B cell (primary cell): ENCODE measurements at regions not wholly inside any gene's neighbourhood (a gene's known extent, or its start where the extent isn't known, plus 50 kb on each side); places are given as distances from the start of the nearest gene placed in this dataset.

ENCODE experiments used
- ATAC-seq: fragments of 200-7000 bp; cut with Tn5 transposase; one replicate; pipeline ENCODE4 v1.10.0; 2021; ENCODE audit warnings: low read depth, mild to moderate bottlenecking, moderate number of reproducible peaks, moderate library complexity
- CTCF ChIA-PET: fragments of 350-600 bp; sonication (Branson Sonifier 250); formaldehyde crosslinking; loops from one replicate; lab custom pipeline; 2021; ENCODE audit warnings: antibody characterized with exemption, inconsistent platforms; lab: Charles Lee
- POLR2A ChIA-PET: fragments of 350-600 bp; sonication (Branson Sonifier 250); formaldehyde crosslinking; loops from one replicate; lab custom pipeline; 2021; ENCODE audit warnings: antibody characterized with exemption; lab: Charles Lee
- DNase-seq: peaks from one replicate; pipeline ENCODE4 v3.0.0; 2013
- H2AFZ ChIP-seq: 2 replicates; pipeline ENCODE4 v1.6.1; 2012; ENCODE audit warnings: mild to moderate bottlenecking, low read depth, low read length; ENCODE audit not compliant: insufficient read depth, poor library complexity, severe bottlenecking
- H3K27ac ChIP-seq, 2 donors: 1 replicate in 1 of 2; 2 replicates in 1 of 2; pipeline ENCODE4 v1.5.1; 2012 to 2013; ENCODE audit warnings: low read length in 2 of 2, mild to moderate bottlenecking in 2 of 2, moderate library complexity in 1 of 2
- H3K27me3 ChIP-seq, 4 experiments: fragments of 200-600 bp in 1 of 4; sonication (generic) in 1 of 4; replicated peaks in 1 of 4; 1 replicate in 2 of 4; 2 replicates in 2 of 4; pipeline versions ENCODE4 v1.6.1 to v1.7.0; 2013 to 2016; ENCODE audit warnings: low read length in 3 of 4, mild to moderate bottlenecking in 2 of 4, mixed read lengths in 1 of 4, moderate library complexity in 1 of 4; ENCODE audit not compliant: insufficient read depth in 4 of 4, control insufficient read depth in 3 of 4; ENCODE audit errors: control extremely low read depth in 1 of 4
- H3K36me3 ChIP-seq, 2 experiments: replicated peaks in 1 of 2; 1 replicate in 1 of 2; 2 replicates in 1 of 2; pipeline versions ENCODE4 v1.6.1 to v1.7.1; 2013; ENCODE audit warnings: low read length in 1 of 2; ENCODE audit not compliant: insufficient read depth in 2 of 2, control insufficient read depth in 1 of 2; ENCODE audit errors: control extremely low read depth in 1 of 2, extremely low read depth in 1 of 2
- H3K4me1 ChIP-seq, 2 donors: fragments of 200-600 bp in 1 of 2; sonication (generic) in 1 of 2; 1 replicate in 1 of 2; 2 replicates in 1 of 2; pipeline versions ENCODE4 v1.5.1 to v1.6.1; 2013 to 2017; ENCODE audit warnings: low read length in 2 of 2; ENCODE audit not compliant: control insufficient read depth in 2 of 2, insufficient read depth in 2 of 2
- H3K4me2 ChIP-seq: replicated peaks from 2 replicates; pipeline ENCODE3; 2012; ENCODE audit warnings: mild to moderate bottlenecking, low read depth, low read length; ENCODE audit not compliant: poor library complexity, severe bottlenecking
- H3K4me3 ChIP-seq, 5 experiments: fragments of 200-600 bp in 1 of 5; sonication (generic) in 1 of 5; 1 replicate in 3 of 5; 2 replicates in 2 of 5; pipeline versions ENCODE4 v1.5.1 to v1.7.0; 2011 to 2016; ENCODE audit warnings: low read length in 4 of 5, mild to moderate bottlenecking in 4 of 5, low read depth in 2 of 5, control low read depth in 1 of 5, moderate library complexity in 1 of 5; ENCODE audit not compliant: insufficient read depth in 1 of 5; ENCODE audit errors: control extremely low read depth in 1 of 5, extremely low read depth in 1 of 5
- H3K79me2 ChIP-seq: fragments of 200-600 bp; sonication (generic); one replicate; pipeline ENCODE4 v1.6.0; 2016; ENCODE audit warnings: low read length; ENCODE audit not compliant: control insufficient read depth, insufficient read depth
- H3K9ac ChIP-seq: fragments of 200-600 bp; sonication (generic); 2 replicates; pipeline ENCODE4 v1.6.1; 2017; ENCODE audit warnings: mild to moderate bottlenecking, low read length, moderate library complexity
- H3K9me3 ChIP-seq, 3 donors: one replicate each; pipeline versions ENCODE4 v1.6.1 to v1.7.1; 2013; ENCODE audit warnings: low read length in 2 of 3; ENCODE audit not compliant: control insufficient read depth in 2 of 3, insufficient read depth in 1 of 3; ENCODE audit errors: control extremely low read depth in 1 of 3
- H4K20me1 ChIP-seq: 2 replicates; pipeline ENCODE4 v1.6.0; 2012; ENCODE audit warnings: mild to moderate bottlenecking, low read length; ENCODE audit not compliant: insufficient read depth, control insufficient read depth, poor library complexity, severe bottlenecking
- H3K27ac Mint-ChIP-seq: one replicate; pipeline ENCODE4 v1.8.0; 2021; ENCODE audit warnings: mixed read lengths
- H3K27me3 Mint-ChIP-seq: one replicate; pipeline ENCODE4 v1.8.0; 2021; ENCODE audit warnings: mixed read lengths
- H3K4me1 Mint-ChIP-seq: one replicate; pipeline ENCODE4 v1.8.0; 2021; ENCODE audit warnings: mixed read lengths
- H3K4me3 Mint-ChIP-seq: one replicate; pipeline ENCODE4 v1.8.0; 2021; ENCODE audit warnings: mixed read lengths
- H3K9me3 Mint-ChIP-seq: one replicate; pipeline ENCODE4 v1.8.0; 2022; ENCODE audit warnings: mixed read lengths; ENCODE audit not compliant: insufficient read depth
- CTCF ChIP-seq: fragments of 200-600 bp; IDR thresholded peaks from one replicate; pipeline ENCODE4 v1.8.0; 2022; ENCODE audit warnings: antibody characterized with exemption, mild to moderate bottlenecking
- EZH2 ChIP-seq: IDR thresholded peaks from 2 replicates; pipeline ENCODE4 v1.6.1; 2012; ENCODE audit warnings: borderline replicate concordance, low read depth, mild to moderate bottlenecking, moderate library complexity, low read length; ENCODE audit not compliant: insufficient read depth, poor library complexity, severe bottlenecking
- WGBS: methylation state at CpG from one replicate; pipeline ENCODE4 v1.1.5; 2013; ENCODE audit warnings: missing lambda C conversion rate; ENCODE audit not compliant: insufficient coverage; 5-methylcytosine and 5-hydroxymethylcytosine counted together
- intact Hi-C: fragments of 100-400 bp; cut with micrococcal nuclease; formaldehyde crosslinking; loops from one replicate; pipeline ENCODE4 v1.10.0; 2022

- ChIA-PET CTCF (interaction anchor here (0.5 kb wide), 1 partner anchor 12 kb away, joined by 3 read pairs; no protein-coding TSS in a partner anchor), POLR2A (no interaction called here)
- Histone ChIP-seq H3K9ac (no peak overlapping the region), H3K4me1 (no peaks in the 10 kb centered on the region), H3K36me3 (no peaks in the 10 kb centered on the region), H3K27ac (no peak overlapping the region), H3K79me2 (no peaks in the 10 kb centered on the region), H2AFZ (no peak overlapping the region), H3K27me3 (no peaks in the 10 kb centered on the region), H4K20me1 (no peaks in the 10 kb centered on the region), H3K4me2 (no peak overlapping the region), H3K4me3 (no peak overlapping the region), H3K9me3 (no peaks in the 10 kb centered on the region)
- Mint-ChIP-seq H3K4me3 (no peak overlapping the region), H3K27me3 (no peaks in the 10 kb centered on the region), H3K9me3 (peaks cover 7% of the 10 kb centered on the region), H3K27ac (no peak overlapping the region), H3K4me1 (no peaks in the 10 kb centered on the region)
- DNase-seq (no peak), ATAC-seq (no peak)
- intact Hi-C loops, result no loop called here
- TF ChIP-seq CTCF (no peak), EZH2 (no peak)
Measured at GRCh38 chr11:41799754-41800153, 340.3 kb upstream of the LRRC4C start.

GRCh38 chr11:41803895-41804294 is 344.4 kb upstream of the LRRC4C start:
- H2AFZ ChIP-seq, result no peak overlapping the region
- Mint-ChIP-seq H3K27ac (no peak overlapping the region), H3K4me3 (no peak overlapping the region), H3K9me3 (peaks cover 7% of the 10 kb centered on the region), H3K27me3 (no peaks in the 10 kb centered on the region), H3K4me1 (no peaks in the 10 kb centered on the region)
- H3K79me2 ChIP-seq, result no peaks in the 10 kb centered on the region
- ChIA-PET CTCF (no interaction called here), POLR2A (no interaction called here)
- ATAC-seq (no peak), DNase-seq (no peak)
- no peaks in the 10 kb centered on the region for H3K27me3 ChIP-seq
- no peak overlapping the region for H3K4me3 ChIP-seq
- WGBS, result 17% methylated on average over 1 of the region's 4 CpGs
- intact Hi-C loops, result no loop called here
- no peaks in the 10 kb centered on the region for H4K20me1 ChIP-seq
- H3K27ac ChIP-seq, result no peak overlapping the region
- no peaks in the 10 kb centered on the region for H3K9me3 ChIP-seq
- TF ChIP-seq CTCF, result no peak
- H3K4me2 ChIP-seq, result no peak overlapping the region
- H3K36me3 ChIP-seq, result no peaks in the 10 kb centered on the region
- no peaks in the 10 kb centered on the region for H3K4me1 ChIP-seq
- no peak overlapping the region for H3K9ac ChIP-seq
